SHP77 (cell line): ENCODE measurements at regions not wholly inside any gene's neighbourhood (a gene's known extent, or its start where the extent isn't known, plus 50 kb on each side); places are given as distances from the start of the nearest gene placed in this dataset.

Source experiments
- DNase-seq, 2 experiments: peaks; one replicate each; lab custom pipeline; 2025; lab: John Stamatoyannopoulos, UW

- DNase-seq, result no peak
Measured at GRCh38 chr1:22285549-22286396, 142.9 kb upstream of the WNT4 start.

GRCh38 chr1:22286491-22286890 is 143.6 kb upstream of the WNT4 start:
- no peak for DNase-seq

GRCh38 chr1:22287273-22287672 is 144.4 kb upstream of the WNT4 start:
- DNase-seq, result no peak

GRCh38 chr1:22287946-22288520 is 145.1 kb upstream of the WNT4 start:
- no peak for DNase-seq

- no peak for DNase-seq
Measured at GRCh38 chr1:22288593-22289241, 145.8 kb upstream of the WNT4 start.

- DNase-seq, result no peak
Measured at GRCh38 chr1:22289307-22289995, 146.6 kb upstream of the WNT4 start.

- DNase-seq, result no peak
Measured at GRCh38 chr1:22290157-22290556, 147.3 kb upstream of the WNT4 start.

- DNase-seq, result no peak
Measured at GRCh38 chr1:22290611-22291010, 147.7 kb upstream of the WNT4 start.

GRCh38 chr1:22291057-22291456 is 148.2 kb upstream of the WNT4 start:
- DNase-seq, result no peak

GRCh38 chr1:22291494-22291893 is 148.6 kb upstream of the WNT4 start:
- DNase-seq, result no peak

GRCh38 chr1:22292011-22292788 is 149.3 kb upstream of the WNT4 start:
- DNase-seq, result peak; percentile 23 to 58

GRCh38 chr1:22295396-22295795 is 152.5 kb upstream of the WNT4 start:
- DNase-seq, result no peak

GRCh38 chr1:22295856-22296255 is 153.0 kb upstream of the WNT4 start:
- no peak for DNase-seq

GRCh38 chr1:22296701-22297591 is 154.0 kb upstream of the WNT4 start:
- DNase-seq, result no peak

- DNase-seq, result no peak
Measured at GRCh38 chr1:22297999-22298398, 153.7 kb upstream of the ZBTB40 start.

- no peak for DNase-seq
Measured at GRCh38 chr1:22303816-22304215, 147.8 kb upstream of the ZBTB40 start.

GRCh38 chr1:22309572-22309971 is 142.1 kb upstream of the ZBTB40 start:
- DNase-seq, result no peak

- DNase-seq, result no peak
Measured at GRCh38 chr1:22311461-22311860, 140.2 kb upstream of the ZBTB40 start.

GRCh38 chr1:22313321-22313720 is 138.3 kb upstream of the ZBTB40 start:
- no peak for DNase-seq

GRCh38 chr1:22314706-22315105 is 136.9 kb upstream of the ZBTB40 start:
- no peak for DNase-seq
